Peyer's patch (tissue), 4 donors: ENCODE measurements at regions not wholly inside any gene's neighbourhood (a gene's known extent, or its start where the extent isn't known, plus 50 kb on each side); places are given as distances from the start of the nearest gene placed in this dataset.

ENCODE experiments used
- CTCF ChIP-seq, 6 experiments: fragments of 450-650 bp in 4 of 6; fragments of 200-600 bp in 2 of 6; sonication (generic) in 1 of 6; IDR thresholded peaks; one replicate each; pipeline ENCODE4 v1.5.1; 2017 to 2019; ENCODE audit warnings: antibody characterized with exemption in 6 of 6, mild to moderate bottlenecking in 3 of 6, moderate library complexity in 1 of 6
- POLR2A ChIP-seq, 2 donors: fragments of 450-650 bp; IDR thresholded peaks; one replicate each; pipeline ENCODE4 v1.5.1; 2017; ENCODE audit warnings: antibody characterized with exemption in 2 of 2, mild to moderate bottlenecking in 2 of 2, moderate library complexity in 2 of 2

GRCh38 chr18:28236487-28236886, 59.6 kb upstream of the CDH2 start:
- TF ChIP-seq POLR2A (IDR thresholded peaks at IDR 0.05) = no peak
- no peak for TF ChIP-seq CTCF (IDR thresholded peaks at IDR 0.05)
